ENCODE measurements at regions not wholly inside any gene's neighbourhood (a gene's known extent, or its start where the extent isn't known, plus 50 kb on each side); places are given as distances from the start of the nearest gene placed in this dataset.

DNA sequence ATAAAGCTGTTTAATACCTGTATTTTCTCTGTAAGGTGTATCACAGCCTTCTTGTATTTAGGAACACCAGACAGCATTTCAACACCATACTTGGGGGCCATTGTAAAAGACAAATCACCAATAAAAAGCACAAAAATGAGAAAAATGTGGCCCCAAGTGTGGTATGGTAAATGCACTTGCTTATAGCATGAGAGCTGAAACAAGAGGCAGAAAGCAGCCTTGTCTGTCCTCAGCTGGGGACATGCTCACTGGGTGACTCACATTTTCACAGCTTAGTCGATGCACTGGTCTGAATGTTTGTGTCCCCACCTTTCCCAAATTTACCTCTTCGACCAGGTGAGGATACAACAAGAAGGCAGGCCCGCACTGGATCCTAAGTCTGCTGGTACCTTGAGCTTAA, 639.7 kb upstream of the AGA start:
- no peaks in the 10 kb centered on the region for H3K9me2 ChIP-seq (ENCODE audit: insufficient read depth)
- no peaks in the 10 kb centered on the region for H3K27me3 ChIP-seq (ENCODE audit: insufficient read depth, low read length)
- H3K9me3 ChIP-seq (ENCODE audit: control insufficient read depth in 1 of 2, insufficient read depth in 1 of 2, low read depth in 1 of 2, low read length in 2 of 2) = no peaks in the 10 kb centered on the region
- H3K36me3 ChIP-seq (ENCODE audit: control insufficient read depth in 1 of 2, insufficient read depth in 2 of 2, low read length in 2 of 2) = no peaks in the 10 kb centered on the region
- no peak overlapping the region for H2AFZ ChIP-seq (ENCODE audit: low read depth, low read length, poor library complexity, severe bottlenecking)
- TF ChIP-seq, protein P1, sequence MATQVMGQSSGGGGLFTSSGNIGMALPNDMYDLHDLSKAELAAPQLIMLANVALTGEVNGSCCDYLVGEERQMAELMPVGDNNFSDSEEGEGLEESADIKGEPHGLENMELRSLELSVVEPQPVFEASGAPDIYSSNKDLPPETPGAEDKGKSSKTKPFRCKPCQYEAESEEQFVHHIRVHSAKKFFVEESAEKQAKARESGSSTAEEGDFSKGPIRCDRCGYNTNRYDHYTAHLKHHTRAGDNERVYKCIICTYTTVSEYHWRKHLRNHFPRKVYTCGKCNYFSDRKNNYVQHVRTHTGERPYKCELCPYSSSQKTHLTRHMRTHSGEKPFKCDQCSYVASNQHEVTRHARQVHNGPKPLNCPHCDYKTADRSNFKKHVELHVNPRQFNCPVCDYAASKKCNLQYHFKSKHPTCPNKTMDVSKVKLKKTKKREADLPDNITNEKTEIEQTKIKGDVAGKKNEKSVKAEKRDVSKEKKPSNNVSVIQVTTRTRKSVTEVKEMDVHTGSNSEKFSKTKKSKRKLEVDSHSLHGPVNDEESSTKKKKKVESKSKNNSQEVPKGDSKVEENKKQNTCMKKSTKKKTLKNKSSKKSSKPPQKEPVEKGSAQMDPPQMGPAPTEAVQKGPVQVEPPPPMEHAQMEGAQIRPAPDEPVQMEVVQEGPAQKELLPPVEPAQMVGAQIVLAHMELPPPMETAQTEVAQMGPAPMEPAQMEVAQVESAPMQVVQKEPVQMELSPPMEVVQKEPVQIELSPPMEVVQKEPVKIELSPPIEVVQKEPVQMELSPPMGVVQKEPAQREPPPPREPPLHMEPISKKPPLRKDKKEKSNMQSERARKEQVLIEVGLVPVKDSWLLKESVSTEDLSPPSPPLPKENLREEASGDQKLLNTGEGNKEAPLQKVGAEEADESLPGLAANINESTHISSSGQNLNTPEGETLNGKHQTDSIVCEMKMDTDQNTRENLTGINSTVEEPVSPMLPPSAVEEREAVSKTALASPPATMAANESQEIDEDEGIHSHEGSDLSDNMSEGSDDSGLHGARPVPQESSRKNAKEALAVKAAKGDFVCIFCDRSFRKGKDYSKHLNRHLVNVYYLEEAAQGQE (IDR thresholded peaks at IDR 0.05; ENCODE audit: low read depth) = no peak
- TF ChIP-seq POLR2AphosphoS5 (IDR thresholded peaks at IDR 0.05; ENCODE audit: low read depth, low read length) (no peak), POLR2A (IDR thresholded peaks at IDR 0.05; ENCODE audit: borderline replicate concordance, extremely low read depth, insufficient read depth, insufficient read length) (no peak)
- CTCF ChIA-PET = no interaction called here
- DNase-seq (ENCODE audit: low read depth, low spot score) = no peak
- RAD21 ChIA-PET (ENCODE audit: low non-redundant PET in 1 of 2, low total read pairs in 2 of 2, uncharacterized antibody in 2 of 2, unreplicated experiment in 2 of 2) = no interaction called here
- no peak overlapping the region for H3K9ac ChIP-seq (ENCODE audit: low read length)
- H3K4me2 ChIP-seq (ENCODE audit: low read length) = no peak overlapping the region
- BruUV-seq (replicated peaks) = no TSS peak
- H3K4me3 ChIP-seq (replicated peaks in 1 of 2; ENCODE audit: low read depth in 1 of 2, low read length in 2 of 2) = no peak overlapping the region
- no peak overlapping the region for H3K27ac ChIP-seq (ENCODE audit: low read depth, low read length)
- no peak for ATAC-seq
- POLR2A ChIA-PET = no interaction called here
- no peaks in the 10 kb centered on the region for H3K79me2 ChIP-seq (ENCODE audit: insufficient read depth, low read length)
- intact Hi-C loops (cut with micrococcal nuclease) = no loop called here
- H3K4me1 ChIP-seq (ENCODE audit: control insufficient read depth in 1 of 2, insufficient read depth in 2 of 2, low read length in 2 of 2) = no peaks in the 10 kb centered on the region
- H4K20me1 ChIP-seq (ENCODE audit: insufficient read depth) = no peaks in the 10 kb centered on the region

DNA sequence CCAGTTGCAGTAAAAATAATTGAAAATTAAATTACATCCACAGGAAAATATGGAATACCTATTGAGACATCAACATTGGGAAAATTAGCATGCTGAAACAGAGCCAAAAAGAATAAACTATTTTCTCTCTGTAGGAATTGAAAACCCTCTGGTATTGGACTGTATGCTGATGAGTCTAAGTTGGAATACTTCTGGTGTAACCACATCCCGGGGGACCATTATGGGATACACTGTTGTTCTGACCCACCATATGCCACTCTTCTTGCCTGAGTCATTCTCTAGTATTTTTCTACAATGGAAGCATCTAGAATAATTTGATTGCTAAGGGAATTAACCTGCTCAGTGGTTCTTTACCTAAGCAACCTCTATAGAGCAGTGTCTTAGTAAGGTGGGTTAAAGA, 640.7 kb upstream of the AGA start:
- Histone ChIP-seq H3K4me1 (ENCODE audit: control insufficient read depth in 1 of 2, insufficient read depth in 2 of 2, low read length in 2 of 2) (no peaks in the 10 kb centered on the region), H4K20me1 (ENCODE audit: insufficient read depth) (no peaks in the 10 kb centered on the region), H3K9me3 (ENCODE audit: control insufficient read depth in 1 of 2, insufficient read depth in 1 of 2, low read depth in 1 of 2, low read length in 2 of 2) (no peaks in the 10 kb centered on the region), H3K9me2 (ENCODE audit: insufficient read depth) (no peaks in the 10 kb centered on the region), H3K79me2 (ENCODE audit: insufficient read depth, low read length) (no peaks in the 10 kb centered on the region), H3K27ac (ENCODE audit: low read depth, low read length) (no peak overlapping the region), H2AFZ (ENCODE audit: low read depth, low read length, poor library complexity, severe bottlenecking) (no peak overlapping the region), H3K27me3 (ENCODE audit: insufficient read depth, low read length) (no peaks in the 10 kb centered on the region), H3K4me2 (ENCODE audit: low read length) (no peak overlapping the region), H3K36me3 (ENCODE audit: control insufficient read depth in 1 of 2, insufficient read depth in 2 of 2, low read length in 2 of 2) (no peaks in the 10 kb centered on the region), H3K4me3 (replicated peaks in 1 of 2; ENCODE audit: low read depth in 1 of 2, low read length in 2 of 2) (no peak overlapping the region), H3K9ac (ENCODE audit: low read length) (no peak overlapping the region)
- BruUV-seq (replicated peaks) = no TSS peak
- TF ChIP-seq CEBPB (IDR thresholded peaks at IDR 0.05; ENCODE audit: low read depth) (no peak), FOSL1 (IDR thresholded peaks at IDR 0.05; ENCODE audit: low read depth) (no peak), ELF1 (IDR thresholded peaks at IDR 0.05; ENCODE audit: borderline replicate concordance, low read depth) (no peak), RAD21 (IDR thresholded peaks at IDR 0.05; ENCODE audit: low read depth) (no peak), SP1 (IDR thresholded peaks at IDR 0.05; ENCODE audit: low read depth) (no peak), EZH2phosphoT487 (IDR thresholded peaks at IDR 0.05; ENCODE audit: borderline replicate concordance) (no peak), ZNF274 (IDR thresholded peaks at IDR 0.05; ENCODE audit: low read depth, low read length) (no peak), EZH2 (IDR thresholded peaks at IDR 0.05) (no peak)
- DNase-seq (ENCODE audit: low read depth, low spot score) (no peak), ATAC-seq (no peak)
- RAD21 ChIA-PET (ENCODE audit: low non-redundant PET in 1 of 2, low total read pairs in 2 of 2, uncharacterized antibody in 2 of 2, unreplicated experiment in 2 of 2) = no interaction called here
- intact Hi-C loops (cut with micrococcal nuclease) = no loop called here
- CTCF ChIA-PET = no interaction called here
- POLR2A ChIA-PET = no interaction called here

All from HCT116 (cell line).